Body of pancreas (tissue), 4 donors: ENCODE measurements at regions not wholly inside any gene's neighbourhood (a gene's known extent, or its start where the extent isn't known, plus 50 kb on each side); places are given as distances from the start of the nearest gene placed in this dataset.

Experiments
- ATAC-seq: fragments of 150-250 bp; one replicate; pipeline ENCODE4 v1.9.1; 2016
- DNase-seq, 4 donors: peaks; one replicate each; pipeline ENCODE4 v3.0.0-alpha.2; 2019
- H3K27ac ChIP-seq, 4 donors: fragments of 200-600 bp; sonication (generic); 1 replicate in 3 of 4; 2 replicates in 1 of 4; pipeline versions ENCODE4 v1.5.1 to v1.6.1; 2016 to 2019; ENCODE audit warnings: mild to moderate bottlenecking in 1 of 4, mixed read lengths in 1 of 4, moderate library complexity in 1 of 4
- H3K27me3 ChIP-seq, 2 donors: fragments of 200-600 bp; sonication (generic); one replicate each; pipeline ENCODE4 v1.6.0; 2016; ENCODE audit warnings: mild to moderate bottlenecking in 1 of 2
- H3K36me3 ChIP-seq, 2 donors: fragments of 200-600 bp; sonication (generic); replicated peaks in 1 of 2; 2 replicates each; pipeline ENCODE4 v1.5.1; 2016; ENCODE audit warnings: low read depth in 2 of 2; ENCODE audit not compliant: insufficient read depth in 1 of 2
- H3K4me1 ChIP-seq: fragments of 200-600 bp; sonication (generic); one replicate; pipeline ENCODE4 v1.6.0; 2016
- H3K4me3 ChIP-seq, 2 donors: fragments of 200-600 bp; sonication (generic); 1 replicate in 1 of 2; 2 replicates in 1 of 2; pipeline ENCODE4 v1.5.1; 2016 to 2019
- H3K9me3 ChIP-seq, 3 donors: fragments of 200-600 bp; sonication (generic); 1 replicate in 2 of 3; 2 replicates in 1 of 3; pipeline ENCODE4 v1.5.1; 2016
- POLR2A ChIP-seq, 3 donors: fragments of 450-650 bp; IDR thresholded peaks; one replicate each; pipeline ENCODE4 v1.6.1; 2016; ENCODE audit warnings: antibody characterized with exemption in 3 of 3, mild to moderate bottlenecking in 2 of 3
- WGBS, 2 donors: methylation state at CpG; one replicate each; pipeline ENCODE4 v1.1.5; 2017; 5-methylcytosine and 5-hydroxymethylcytosine counted together
- intact Hi-C: fragments of 100-400 bp; cut with DNase I; formaldehyde crosslinking; loops from one replicate; pipeline ENCODE4 v1.15.1; 2023
- TF ChIP-seq, protein P1 (sequence below), 7 experiments: fragments of 450-650 bp in 4 of 7; fragments of 200-600 bp in 3 of 7; sonication (generic) in 3 of 7; IDR thresholded peaks; one replicate each; pipeline ENCODE4 v1.5.1; 2016 to 2019; ENCODE audit warnings: antibody characterized with exemption in 7 of 7

DNA sequence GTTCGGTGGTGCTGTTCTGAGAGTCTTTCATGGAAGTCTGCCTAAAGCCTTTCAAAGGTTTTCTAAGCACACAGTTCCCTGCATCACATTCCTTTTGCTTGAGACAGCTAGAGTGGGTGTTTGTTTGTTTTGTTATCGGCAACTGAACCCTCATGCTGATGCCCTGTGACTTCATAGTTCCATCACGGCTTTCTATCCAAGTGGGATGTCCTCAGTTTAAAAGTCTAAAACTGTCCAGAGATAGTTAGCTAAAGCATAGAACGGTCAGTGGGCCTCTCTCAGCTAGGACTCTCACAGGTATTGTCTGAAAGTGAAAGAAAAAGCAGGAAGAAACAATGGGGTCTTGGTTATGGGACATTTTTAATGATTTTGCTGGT, 337.3 kb downstream of the OSR1 start:
- intact Hi-C loops, result no loop called here
- DNase-seq, result no peak
- no peak overlapping the region for H3K27ac ChIP-seq
- no peaks in the 10 kb centered on the region for H3K27me3 ChIP-seq
- H3K4me3 ChIP-seq, result no peak overlapping the region
- no peak for ATAC-seq
- 75 to 76% methylated on average over 4 of the region's 4 CpGs for WGBS, 2 donors
- no peaks in the 10 kb centered on the region for H3K36me3 ChIP-seq
- TF ChIP-seq, protein P1, sequence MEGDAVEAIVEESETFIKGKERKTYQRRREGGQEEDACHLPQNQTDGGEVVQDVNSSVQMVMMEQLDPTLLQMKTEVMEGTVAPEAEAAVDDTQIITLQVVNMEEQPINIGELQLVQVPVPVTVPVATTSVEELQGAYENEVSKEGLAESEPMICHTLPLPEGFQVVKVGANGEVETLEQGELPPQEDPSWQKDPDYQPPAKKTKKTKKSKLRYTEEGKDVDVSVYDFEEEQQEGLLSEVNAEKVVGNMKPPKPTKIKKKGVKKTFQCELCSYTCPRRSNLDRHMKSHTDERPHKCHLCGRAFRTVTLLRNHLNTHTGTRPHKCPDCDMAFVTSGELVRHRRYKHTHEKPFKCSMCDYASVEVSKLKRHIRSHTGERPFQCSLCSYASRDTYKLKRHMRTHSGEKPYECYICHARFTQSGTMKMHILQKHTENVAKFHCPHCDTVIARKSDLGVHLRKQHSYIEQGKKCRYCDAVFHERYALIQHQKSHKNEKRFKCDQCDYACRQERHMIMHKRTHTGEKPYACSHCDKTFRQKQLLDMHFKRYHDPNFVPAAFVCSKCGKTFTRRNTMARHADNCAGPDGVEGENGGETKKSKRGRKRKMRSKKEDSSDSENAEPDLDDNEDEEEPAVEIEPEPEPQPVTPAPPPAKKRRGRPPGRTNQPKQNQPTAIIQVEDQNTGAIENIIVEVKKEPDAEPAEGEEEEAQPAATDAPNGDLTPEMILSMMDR (IDR thresholded peaks at IDR 0.05), result no peak
- TF ChIP-seq POLR2A (IDR thresholded peaks at IDR 0.05), result no peak
- no peaks in the 10 kb centered on the region for H3K4me1 ChIP-seq
- no peaks in the 10 kb centered on the region for H3K9me3 ChIP-seq

- DNase-seq (no peak), ATAC-seq (no peak)
- Histone ChIP-seq H3K36me3 (no peaks in the 10 kb centered on the region), H3K27ac (no peak overlapping the region), H3K4me1 (no peaks in the 10 kb centered on the region), H3K4me3 (no peak overlapping the region), H3K9me3 (no peaks in the 10 kb centered on the region), H3K27me3 (no peaks in the 10 kb centered on the region)
- TF ChIP-seq, protein P1 (IDR thresholded peaks at IDR 0.05), result no peak
- TF ChIP-seq POLR2A (IDR thresholded peaks at IDR 0.05), result no peak
- intact Hi-C loops, result no loop called here
- 91 to 96% methylated on average over 11 of the region's 11 CpGs for WGBS, 2 donors
Observed at GRCh38 chr2:19020144-19021099, 338.0 kb downstream of the OSR1 start.

DNA sequence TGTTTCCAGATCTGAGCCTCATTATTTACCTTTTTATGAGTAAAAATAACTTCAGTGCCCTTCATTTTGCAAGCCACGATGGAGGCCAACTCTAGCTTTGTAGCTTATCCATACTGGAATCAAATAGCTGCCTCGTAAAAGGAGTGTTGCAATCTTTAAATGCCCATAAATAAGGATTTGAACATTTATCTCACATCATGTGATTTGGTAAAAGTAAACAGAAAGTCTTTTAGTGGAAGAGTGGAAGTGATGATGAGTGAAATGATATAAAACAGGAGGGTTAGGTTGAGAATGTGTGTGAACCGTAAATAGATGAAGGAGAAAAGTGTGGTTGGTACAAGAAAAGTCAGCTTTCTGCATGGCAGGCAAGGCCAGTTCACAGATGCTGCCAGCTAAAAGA, 348.9 kb downstream of the OSR1 start:
- DNase-seq (no peak), ATAC-seq (no peak)
- no peak for TF ChIP-seq POLR2A (IDR thresholded peaks at IDR 0.05)
- no peak overlapping the region for H3K4me3 ChIP-seq
- H3K4me1 ChIP-seq, result no peaks in the 10 kb centered on the region
- no peaks in the 10 kb centered on the region for H3K9me3 ChIP-seq
- WGBS, 2 donors, result 60 to 62% methylated on average over 3 of the region's 3 CpGs
- no peaks in the 10 kb centered on the region for H3K27me3 ChIP-seq
- intact Hi-C loops, result no loop called here
- H3K27ac ChIP-seq, result no peak overlapping the region
- no peaks in the 10 kb centered on the region for H3K36me3 ChIP-seq

DNA sequence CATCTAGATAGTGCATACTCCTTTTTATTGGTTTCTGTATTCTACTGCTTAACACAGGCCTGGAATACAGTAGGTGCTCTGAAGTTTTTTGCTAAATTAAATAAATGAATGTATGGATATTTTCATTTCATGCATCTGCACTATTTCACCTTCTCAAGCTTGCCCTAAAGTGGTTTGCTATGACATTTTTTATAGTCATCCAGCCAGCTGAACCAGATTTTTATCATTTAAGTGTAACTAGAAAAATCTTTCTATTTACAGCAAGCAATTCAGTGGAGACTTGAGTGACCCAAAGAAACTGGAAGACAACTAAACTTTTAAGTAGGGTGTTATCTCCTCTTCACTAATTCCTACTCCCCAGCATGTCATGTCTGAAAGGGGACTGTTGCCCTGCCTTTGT, 354.9 kb downstream of the OSR1 start:
- no peaks in the 10 kb centered on the region for H3K4me1 ChIP-seq
- no peak for ATAC-seq
- H3K36me3 ChIP-seq, result no peaks in the 10 kb centered on the region
- intact Hi-C loops, result no loop called here
- H3K4me3 ChIP-seq, result no peak overlapping the region
- no peaks in the 10 kb centered on the region for H3K9me3 ChIP-seq
- no peaks in the 10 kb centered on the region for H3K27me3 ChIP-seq
- TF ChIP-seq, protein P1 (IDR thresholded peaks at IDR 0.05), result no peak
- no peak for TF ChIP-seq POLR2A (IDR thresholded peaks at IDR 0.05)
- DNase-seq, result no peak
- no peak overlapping the region for H3K27ac ChIP-seq

DNA sequence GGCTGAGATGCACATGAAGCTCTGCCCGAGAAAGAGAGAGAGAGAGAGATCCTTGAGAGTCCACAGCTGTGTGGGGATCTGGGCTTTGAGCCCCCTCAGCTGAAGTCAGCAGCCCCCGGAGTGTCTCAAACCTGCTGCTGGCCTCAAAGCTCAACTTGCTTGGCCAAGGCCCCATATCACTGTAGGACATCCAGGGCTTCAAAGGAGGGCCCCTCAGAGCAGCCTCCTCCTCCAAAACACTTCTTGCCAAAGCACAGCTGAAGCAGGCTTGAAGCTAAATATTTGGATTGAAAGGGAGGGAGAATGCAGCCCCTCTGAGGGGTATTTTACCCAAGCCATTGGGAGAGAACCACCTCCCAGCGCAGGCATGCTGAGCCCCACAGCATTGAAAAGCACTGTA, 357.6 kb downstream of the OSR1 start:
- no peak overlapping the region for H3K27ac ChIP-seq
- no peak for ATAC-seq
- no peaks in the 10 kb centered on the region for H3K36me3 ChIP-seq
- no peak overlapping the region for H3K4me3 ChIP-seq
- H3K9me3 ChIP-seq, result no peaks in the 10 kb centered on the region
- no peaks in the 10 kb centered on the region for H3K4me1 ChIP-seq
- intact Hi-C loops, result no loop called here
- no peak for DNase-seq
- H3K27me3 ChIP-seq, result no peaks in the 10 kb centered on the region
- 71 to 80% methylated on average over 1 to 3 of the region's 3 CpGs for WGBS, 2 donors
- TF ChIP-seq, protein P1 (IDR thresholded peaks at IDR 0.05), result no peak
- TF ChIP-seq POLR2A (IDR thresholded peaks at IDR 0.05), result no peak
